Mucosa of descending colon (tissue), 3 donors: ENCODE measurements at regions not wholly inside any gene's neighbourhood (a gene's known extent, or its start where the extent isn't known, plus 50 kb on each side); places are given as distances from the start of the nearest gene placed in this dataset.

ENCODE experiments used
- ATAC-seq: fragments of 200-7000 bp; cut with Tn5 transposase; one replicate; pipeline ENCODE4 v1.9.1; 2020; ENCODE audit warnings: mild to moderate bottlenecking, moderate library complexity
- DNase-seq, 3 donors: peaks; one replicate each; pipeline ENCODE4 v3.0.0-alpha.2; 2020
- H3K36me3 ChIP-seq: fragments of 200-600 bp; one replicate; pipeline ENCODE4 v1.8.0; 2021; ENCODE audit warnings: low read depth, mild to moderate bottlenecking
- H3K4me1 ChIP-seq: fragments of 200-600 bp; one replicate; pipeline ENCODE4 v1.8.0; 2021; ENCODE audit warnings: low read depth, mild to moderate bottlenecking
- H3K4me3 ChIP-seq: fragments of 200-600 bp; one replicate; pipeline ENCODE4 v1.8.0; 2021; ENCODE audit warnings: mild to moderate bottlenecking
- H3K9me3 ChIP-seq: fragments of 200-600 bp; one replicate; pipeline ENCODE4 v1.8.0; 2021; ENCODE audit warnings: mild to moderate bottlenecking
- intact Hi-C, 2 donors: fragments of 100-400 bp; cut with DNase I in 1 of 2; cut with micrococcal nuclease in 1 of 2; formaldehyde crosslinking; loops; one replicate each; pipeline versions ENCODE4 v1.11.0 to v1.11.1; 2022; cut with DNase I, micrococcal nuclease
- TF ChIP-seq, protein P1 (sequence below): fragments of 200-600 bp; IDR thresholded peaks from one replicate; pipeline ENCODE4 v1.8.0; 2022; ENCODE audit warnings: antibody characterized with exemption, mild to moderate bottlenecking
- donor health status: DM: no; HTN: no; CAD: no; lungs with moderate emphysema.
- donor health status: DM: no; HTN: no; CAD: no.
- donor health status: DM: no; HTN: yes; CAD: no.

DNA sequence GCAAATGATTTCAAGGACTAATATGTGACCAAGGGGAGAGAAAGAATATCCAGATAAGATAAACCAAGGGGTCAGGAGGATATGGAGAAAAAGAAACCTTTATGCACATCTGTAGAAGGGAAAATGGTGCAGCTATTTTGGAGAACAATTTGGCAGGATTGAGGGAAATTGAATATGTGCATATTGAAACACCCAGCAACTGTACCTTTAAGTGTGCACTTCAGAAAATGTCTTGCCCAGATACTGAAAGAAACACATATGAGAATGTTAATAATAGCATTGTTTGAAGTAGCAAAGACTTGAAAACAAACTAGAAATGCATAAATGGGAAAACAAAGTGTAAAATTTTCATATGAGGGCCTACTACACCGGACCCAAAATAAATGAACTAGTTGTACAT lies 599.6 kb downstream of the PSAT1 start:
- DNase-seq, result no peak
- Histone ChIP-seq H3K4me3 (no peak overlapping the region), H3K9me3 (peaks cover 2% of the 10 kb centered on the region), H3K4me1 (no peaks in the 10 kb centered on the region), H3K36me3 (no peaks in the 10 kb centered on the region)
- ATAC-seq, result no peak
- intact Hi-C loops, result no loop called here
- TF ChIP-seq, protein P1, sequence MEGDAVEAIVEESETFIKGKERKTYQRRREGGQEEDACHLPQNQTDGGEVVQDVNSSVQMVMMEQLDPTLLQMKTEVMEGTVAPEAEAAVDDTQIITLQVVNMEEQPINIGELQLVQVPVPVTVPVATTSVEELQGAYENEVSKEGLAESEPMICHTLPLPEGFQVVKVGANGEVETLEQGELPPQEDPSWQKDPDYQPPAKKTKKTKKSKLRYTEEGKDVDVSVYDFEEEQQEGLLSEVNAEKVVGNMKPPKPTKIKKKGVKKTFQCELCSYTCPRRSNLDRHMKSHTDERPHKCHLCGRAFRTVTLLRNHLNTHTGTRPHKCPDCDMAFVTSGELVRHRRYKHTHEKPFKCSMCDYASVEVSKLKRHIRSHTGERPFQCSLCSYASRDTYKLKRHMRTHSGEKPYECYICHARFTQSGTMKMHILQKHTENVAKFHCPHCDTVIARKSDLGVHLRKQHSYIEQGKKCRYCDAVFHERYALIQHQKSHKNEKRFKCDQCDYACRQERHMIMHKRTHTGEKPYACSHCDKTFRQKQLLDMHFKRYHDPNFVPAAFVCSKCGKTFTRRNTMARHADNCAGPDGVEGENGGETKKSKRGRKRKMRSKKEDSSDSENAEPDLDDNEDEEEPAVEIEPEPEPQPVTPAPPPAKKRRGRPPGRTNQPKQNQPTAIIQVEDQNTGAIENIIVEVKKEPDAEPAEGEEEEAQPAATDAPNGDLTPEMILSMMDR, result no peak

DNA sequence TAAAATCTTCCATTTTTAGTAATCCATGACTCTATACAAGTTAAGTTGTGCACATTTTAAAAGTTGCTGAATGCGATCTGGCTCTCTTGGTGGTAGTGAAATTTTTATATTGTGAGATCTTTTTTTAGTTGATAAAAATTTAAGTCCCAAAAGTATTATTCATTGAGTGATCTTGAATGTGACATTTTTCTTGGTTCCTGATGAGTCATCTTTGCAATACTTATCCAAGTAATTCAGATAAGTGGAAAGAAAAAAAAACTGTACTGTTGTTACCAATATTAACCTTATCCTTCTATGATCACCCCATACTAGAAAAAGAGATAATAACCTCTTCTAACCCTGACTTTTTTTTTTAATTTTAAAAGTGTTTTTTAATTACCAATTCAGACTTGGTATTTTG lies 601.3 kb downstream of the PSAT1 start:
- TF ChIP-seq, protein P1, result no peak
- H3K36me3 ChIP-seq, result no peaks in the 10 kb centered on the region
- peaks cover 2% of the 10 kb centered on the region for H3K9me3 ChIP-seq
- intact Hi-C loops, result no loop called here
- ATAC-seq, result no peak
- H3K4me3 ChIP-seq, result no peak overlapping the region
- no peaks in the 10 kb centered on the region for H3K4me1 ChIP-seq
- DNase-seq, result no peak

DNA sequence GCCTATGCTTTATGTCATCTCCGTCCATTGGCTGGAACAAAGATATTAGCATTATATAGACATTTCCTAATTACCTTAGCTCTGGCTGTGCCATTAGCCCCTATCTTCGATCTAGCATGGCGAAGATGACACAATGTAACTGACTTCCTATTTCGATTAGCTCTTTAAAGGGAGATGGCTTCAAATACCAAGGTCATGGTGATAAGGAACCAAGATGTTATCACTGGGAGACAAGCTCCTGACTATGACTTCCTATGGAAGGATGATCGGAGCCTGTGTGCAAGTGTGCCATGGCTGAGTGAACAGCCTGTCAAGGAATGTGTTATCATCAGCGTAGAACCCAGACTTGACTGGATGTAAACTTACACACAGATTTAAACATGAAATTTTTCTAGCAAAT lies 602.1 kb downstream of the PSAT1 start:
- no peaks in the 10 kb centered on the region for H3K4me1 ChIP-seq
- TF ChIP-seq, protein P1, result no peak
- no peak for ATAC-seq
- peaks cover 2% of the 10 kb centered on the region for H3K9me3 ChIP-seq
- no peak for DNase-seq
- intact Hi-C loops, result no loop called here
- no peaks in the 10 kb centered on the region for H3K36me3 ChIP-seq
- no peak overlapping the region for H3K4me3 ChIP-seq

DNA sequence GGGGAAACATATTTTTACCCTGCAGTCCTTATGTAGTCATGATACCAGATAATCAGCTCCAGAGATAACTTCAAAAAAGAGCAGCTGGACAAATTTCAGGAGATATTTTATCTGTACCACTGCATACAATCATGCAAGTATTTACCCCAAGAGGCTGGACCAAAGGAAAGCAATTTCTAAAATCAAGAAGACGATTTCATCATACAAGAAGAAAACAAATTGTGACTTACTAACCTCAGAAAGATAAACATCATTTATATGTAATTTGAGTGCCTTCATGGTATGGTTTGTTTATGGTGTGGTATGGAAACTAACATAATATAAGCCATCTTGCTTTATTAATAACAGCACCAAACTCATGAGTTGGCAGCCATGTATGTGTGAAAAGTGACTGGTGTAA lies 603.6 kb downstream of the PSAT1 start:
- H3K36me3 ChIP-seq, result no peaks in the 10 kb centered on the region
- DNase-seq (no peak), ATAC-seq (no peak)
- TF ChIP-seq, protein P1, result no peak
- intact Hi-C loops, result no loop called here
- no peaks in the 10 kb centered on the region for H3K4me1 ChIP-seq
- H3K9me3 ChIP-seq, result no peaks in the 10 kb centered on the region
- H3K4me3 ChIP-seq, result no peak overlapping the region

DNA sequence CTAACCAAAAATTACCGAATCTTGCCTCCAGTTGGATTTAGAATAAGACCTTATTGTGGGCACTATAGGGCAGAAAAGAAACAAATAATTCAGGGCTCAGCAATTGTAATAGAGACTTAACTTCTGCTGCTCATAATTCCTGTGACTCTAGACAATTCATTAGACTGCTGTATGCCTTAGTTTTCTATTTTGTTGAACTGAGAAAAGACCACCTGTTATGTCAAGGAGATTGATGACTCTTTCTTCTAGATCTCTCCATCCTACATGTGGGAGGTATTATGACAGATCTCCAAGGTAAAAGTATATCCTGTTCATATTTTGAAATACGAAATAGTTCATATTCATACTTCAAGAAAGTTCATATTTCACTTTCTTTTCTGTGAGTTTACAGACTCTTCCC lies 605.1 kb downstream of the PSAT1 start:
- intact Hi-C loops, result no loop called here
- ATAC-seq (no peak), DNase-seq (no peak)
- H3K9me3 ChIP-seq, result no peaks in the 10 kb centered on the region
- TF ChIP-seq, protein P1, result no peak
- no peak overlapping the region for H3K4me3 ChIP-seq
- H3K4me1 ChIP-seq, result no peaks in the 10 kb centered on the region
- no peaks in the 10 kb centered on the region for H3K36me3 ChIP-seq

DNA sequence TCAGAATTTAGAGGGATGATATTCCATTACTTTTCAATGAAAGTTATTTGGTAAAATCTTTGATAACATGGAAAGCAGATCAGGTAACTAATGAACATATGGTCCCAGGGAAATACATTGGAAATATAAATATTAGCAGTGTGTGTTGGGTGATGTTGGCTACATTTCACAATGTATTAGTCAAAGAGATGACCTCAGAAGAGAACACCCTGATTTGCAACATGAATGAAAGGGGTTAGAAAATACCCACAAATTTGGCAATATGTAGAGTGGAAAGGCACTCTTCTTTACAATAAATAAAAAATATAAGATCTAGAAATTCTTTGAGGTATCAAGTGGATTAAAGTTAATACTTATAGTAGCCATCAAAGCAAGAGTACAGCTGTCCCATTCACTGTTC lies 606.7 kb downstream of the PSAT1 start:
- intact Hi-C loops, result no loop called here

More for the DNA sequence above, 606.7 kb downstream of the PSAT1 start:
- ATAC-seq (no peak), DNase-seq (no peak)
- Histone ChIP-seq H3K4me3 (no peak overlapping the region), H3K9me3 (no peaks in the 10 kb centered on the region), H3K36me3 (no peaks in the 10 kb centered on the region), H3K4me1 (no peaks in the 10 kb centered on the region)
- TF ChIP-seq, protein P1, result no peak
